8988T (cell line): ENCODE measurements at regions not wholly inside any gene's neighbourhood (a gene's known extent, or its start where the extent isn't known, plus 50 kb on each side); places are given as distances from the start of the nearest gene placed in this dataset.

Source experiments
- DNase-seq: peaks from one replicate; pipeline ENCODE4 v3.0.0; 2011

DNA sequence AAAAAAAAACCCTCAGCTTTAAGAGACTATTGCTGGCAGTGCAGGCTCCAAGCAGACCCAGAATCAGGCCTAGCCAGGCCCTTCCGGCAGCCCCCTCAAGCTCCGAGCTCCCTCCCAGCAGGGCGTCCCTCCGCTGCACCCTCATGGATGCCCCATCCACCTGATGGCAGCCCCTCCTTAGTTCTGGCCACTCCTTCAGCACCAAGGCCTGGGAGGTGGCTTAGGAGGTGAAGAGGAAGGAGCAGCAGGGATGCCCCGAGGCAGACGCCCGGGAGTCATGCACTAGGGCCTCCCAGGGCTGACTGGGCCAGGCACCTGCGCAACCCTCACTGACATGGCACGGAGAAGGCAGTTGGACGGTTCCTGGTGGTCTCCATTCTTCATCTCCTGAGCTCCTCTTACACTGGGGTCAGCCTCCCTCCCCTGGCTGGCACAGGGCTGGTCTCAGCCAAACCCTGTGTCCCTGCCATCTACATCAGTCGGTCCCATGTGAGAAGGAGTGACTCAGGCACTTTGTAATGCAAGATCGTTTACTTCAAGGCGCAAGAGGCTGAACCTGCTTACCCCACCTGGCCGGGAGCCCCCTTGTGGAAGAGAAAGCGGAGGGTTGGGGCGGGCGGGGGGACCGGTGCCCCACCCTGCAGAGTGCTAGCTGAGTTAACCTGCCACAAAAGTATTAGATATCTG, 53.5 kb upstream of the ID2 start:
- DNase-seq: no peak

DNA sequence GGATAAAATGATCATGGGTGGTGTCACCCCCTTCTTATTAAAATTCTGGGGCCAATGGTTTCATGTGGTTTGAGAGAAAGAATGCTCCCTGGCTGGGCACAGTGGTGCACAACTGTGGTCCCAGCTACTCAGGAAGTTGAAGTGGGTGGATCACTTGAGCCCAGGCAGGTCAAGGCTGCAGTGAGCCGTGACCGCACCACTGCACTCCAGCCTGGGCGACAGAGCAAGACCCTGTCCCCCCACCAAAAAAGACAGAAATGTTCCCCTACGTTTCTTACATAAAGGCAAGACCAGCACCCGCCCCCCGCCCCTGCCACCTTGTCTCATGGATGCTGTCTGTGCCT, 53.0 kb upstream of the ID2 start:
- DNase-seq: no peak

DNA sequence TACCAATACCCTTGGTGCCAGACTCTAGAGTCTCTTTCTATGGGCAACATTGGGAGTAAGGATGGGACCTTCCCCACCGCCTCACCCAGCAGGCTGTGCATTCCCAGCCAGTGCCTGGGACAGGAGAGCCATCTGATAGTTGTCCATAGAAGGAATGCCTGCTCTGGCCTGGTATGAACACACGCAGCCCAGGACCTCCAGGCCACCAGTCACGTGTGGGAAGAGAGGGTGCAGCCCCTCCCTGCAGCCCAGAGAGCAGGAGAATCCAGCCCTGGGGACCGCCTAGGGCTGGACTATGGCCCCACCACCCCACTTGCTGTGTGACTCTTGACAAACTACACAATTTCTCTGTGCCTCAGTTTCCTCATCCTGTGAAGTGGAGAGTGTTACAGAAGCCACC, 52.5 kb upstream of the ID2 start:
- no peak for DNase-seq

DNA sequence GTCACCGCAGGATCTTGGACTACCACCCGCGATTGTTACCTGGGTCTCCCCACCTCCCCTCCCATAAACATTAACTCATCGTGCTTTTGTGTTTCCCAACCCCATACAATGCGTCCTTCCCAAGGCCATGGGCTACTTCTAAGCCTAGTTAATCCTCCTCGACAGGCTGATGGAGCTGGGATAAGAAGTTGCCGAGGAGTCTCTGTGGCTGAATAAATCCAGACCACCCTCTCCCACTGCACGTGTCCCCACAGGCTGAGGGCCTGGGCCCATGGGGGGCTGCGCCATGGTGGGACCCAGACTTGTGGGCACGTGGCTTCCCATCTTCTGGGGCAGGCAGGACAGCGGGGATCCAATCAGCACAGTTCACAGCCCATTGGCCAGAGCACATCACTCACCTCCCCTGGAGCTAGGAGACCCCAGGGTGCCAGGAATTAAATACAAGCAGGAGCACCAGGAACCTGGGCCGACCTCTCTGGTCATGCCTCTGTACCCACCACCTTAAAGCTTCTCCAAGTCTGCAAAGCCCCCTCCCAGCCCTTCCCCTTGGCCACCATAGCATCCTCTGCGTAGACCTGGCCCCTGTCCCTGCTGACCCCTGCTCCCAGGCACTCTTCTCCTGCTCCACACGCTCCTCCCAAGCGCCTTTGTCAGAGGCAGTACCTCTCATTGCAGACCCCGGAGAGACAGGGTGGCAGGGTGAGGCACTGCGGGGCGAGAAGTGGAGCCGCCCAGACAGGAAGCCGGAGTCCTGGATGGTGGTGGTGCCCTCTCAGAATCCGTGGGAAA, 51.0 kb upstream of the ID2 start:
- DNase-seq: no peak

DNA sequence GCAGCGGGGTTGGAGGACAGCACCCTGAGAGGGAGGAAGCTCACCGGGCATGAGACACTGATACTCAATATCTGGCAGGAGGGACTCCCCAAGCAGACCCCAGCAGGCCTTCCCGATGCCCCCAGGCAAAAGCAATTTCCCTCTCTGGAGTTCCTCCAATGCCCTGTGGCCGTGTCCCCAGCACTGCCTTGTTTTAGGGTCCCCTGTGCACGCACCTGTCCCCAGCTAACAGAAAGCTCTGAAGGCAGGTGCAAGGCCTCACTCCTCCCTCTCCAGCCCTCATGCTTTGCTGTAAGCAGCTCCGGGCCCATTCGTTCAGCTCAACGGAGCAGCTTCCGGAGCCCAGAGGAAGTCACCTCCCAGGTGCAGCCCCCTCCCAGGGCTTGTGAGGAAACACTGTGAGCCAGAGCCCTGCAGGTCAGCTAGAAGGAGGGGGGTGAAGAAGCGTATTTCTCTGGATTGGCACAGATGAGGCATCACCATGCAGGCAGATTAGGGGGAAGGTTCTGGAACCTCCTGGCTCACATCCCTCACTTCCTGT, 50.3 kb upstream of the ID2 start:
- no peak for DNase-seq
